GM06990 (cell line): ENCODE measurements at regions not wholly inside any gene's neighbourhood (a gene's known extent, or its start where the extent isn't known, plus 50 kb on each side); places are given as distances from the start of the nearest gene placed in this dataset.

ENCODE experiments used
- DNase-seq: peaks from one replicate; pipeline ENCODE4 v3.0.0-alpha.2; 2011; ENCODE audit not compliant: insufficient read length; ENCODE audit errors: extremely low read depth
- H3K27me3 ChIP-seq: replicated peaks from 2 replicates; pipeline ENCODE4 v1.6.0; 2011; ENCODE audit warnings: low read length; ENCODE audit not compliant: control insufficient read depth, insufficient read depth
- H3K36me3 ChIP-seq: 2 replicates; pipeline ENCODE4 v1.5.1; 2011; ENCODE audit warnings: low read length; ENCODE audit not compliant: control insufficient read depth, insufficient read depth
- H3K4me3 ChIP-seq: replicated peaks from 2 replicates; pipeline ENCODE4 v1.5.1; 2011; ENCODE audit warnings: low read depth, mild to moderate bottlenecking, control low read depth, low read length
- TF ChIP-seq, protein P1 (sequence below): IDR thresholded peaks from 2 replicates; pipeline ENCODE4 v1.5.1; 2011; ENCODE audit warnings: low read length, control low read depth, mild to moderate bottlenecking, inconsistent platforms; ENCODE audit not compliant: insufficient read depth, poor library complexity, severe bottlenecking

DNA sequence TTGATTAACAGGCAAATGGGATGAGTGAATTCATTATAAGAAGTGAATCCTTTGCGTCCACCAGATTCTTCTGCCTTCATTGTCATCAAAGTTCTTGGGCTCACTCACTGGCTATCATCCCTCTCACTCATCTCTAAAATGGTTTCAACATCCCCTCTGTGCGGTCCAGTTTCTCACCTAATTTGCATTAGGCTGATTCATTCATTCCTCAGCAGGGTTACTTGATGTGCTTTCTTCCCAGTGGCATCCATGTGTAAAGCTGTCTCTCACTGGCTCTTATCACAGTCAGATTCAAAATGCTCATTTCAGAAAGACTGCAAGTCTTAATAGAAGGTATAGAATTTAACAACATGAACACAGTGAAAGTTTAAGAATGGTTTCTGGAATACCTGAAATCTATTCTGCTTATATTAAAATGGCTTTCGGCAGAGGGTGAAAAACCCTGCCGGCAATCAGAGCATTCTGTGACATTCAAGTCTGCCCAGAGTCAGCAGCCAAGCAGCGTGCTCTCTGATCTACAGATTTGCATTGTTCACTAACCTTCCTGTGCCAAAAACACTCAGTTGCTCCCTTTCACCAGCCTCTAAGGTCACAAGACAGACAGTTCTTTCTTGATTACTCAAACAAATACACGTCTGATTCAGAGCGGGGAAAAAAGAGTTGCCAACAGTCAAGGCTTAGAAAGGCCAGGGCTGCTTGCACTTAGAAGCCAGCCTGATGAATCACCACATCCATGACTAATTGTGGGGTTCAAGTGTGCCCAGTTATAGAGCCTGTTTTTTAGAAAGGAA is 106.7 kb downstream of the TES start:
- peak; percentile 53 for DNase-seq
- TF ChIP-seq, protein P1, sequence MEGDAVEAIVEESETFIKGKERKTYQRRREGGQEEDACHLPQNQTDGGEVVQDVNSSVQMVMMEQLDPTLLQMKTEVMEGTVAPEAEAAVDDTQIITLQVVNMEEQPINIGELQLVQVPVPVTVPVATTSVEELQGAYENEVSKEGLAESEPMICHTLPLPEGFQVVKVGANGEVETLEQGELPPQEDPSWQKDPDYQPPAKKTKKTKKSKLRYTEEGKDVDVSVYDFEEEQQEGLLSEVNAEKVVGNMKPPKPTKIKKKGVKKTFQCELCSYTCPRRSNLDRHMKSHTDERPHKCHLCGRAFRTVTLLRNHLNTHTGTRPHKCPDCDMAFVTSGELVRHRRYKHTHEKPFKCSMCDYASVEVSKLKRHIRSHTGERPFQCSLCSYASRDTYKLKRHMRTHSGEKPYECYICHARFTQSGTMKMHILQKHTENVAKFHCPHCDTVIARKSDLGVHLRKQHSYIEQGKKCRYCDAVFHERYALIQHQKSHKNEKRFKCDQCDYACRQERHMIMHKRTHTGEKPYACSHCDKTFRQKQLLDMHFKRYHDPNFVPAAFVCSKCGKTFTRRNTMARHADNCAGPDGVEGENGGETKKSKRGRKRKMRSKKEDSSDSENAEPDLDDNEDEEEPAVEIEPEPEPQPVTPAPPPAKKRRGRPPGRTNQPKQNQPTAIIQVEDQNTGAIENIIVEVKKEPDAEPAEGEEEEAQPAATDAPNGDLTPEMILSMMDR, result no peak
- Histone ChIP-seq H3K36me3 (no peaks in the 10 kb centered on the region), H3K27me3 (no peaks in the 10 kb centered on the region), H3K4me3 (no peak overlapping the region; the same call in 1 of the 2 replicates)

DNA sequence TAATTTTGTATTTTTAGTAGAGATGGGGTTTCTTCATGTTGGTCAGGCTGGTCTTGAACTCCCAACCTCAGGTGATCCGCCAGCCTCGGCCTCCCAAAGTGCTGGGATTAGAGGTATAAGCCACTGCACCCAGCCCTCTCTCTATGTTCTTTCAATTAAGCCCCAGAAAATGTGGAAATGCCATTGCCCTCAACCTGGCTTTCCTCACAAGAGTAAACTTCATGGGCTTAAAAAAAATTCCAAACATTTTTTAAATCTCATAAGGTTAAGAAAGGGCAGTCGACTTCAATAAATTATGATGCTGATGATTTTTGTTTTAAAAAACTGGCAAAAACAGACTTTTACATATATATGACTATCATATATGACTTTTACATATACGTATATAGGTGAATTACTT is 107.6 kb downstream of the TES start:
- no peaks in the 10 kb centered on the region for H3K27me3 ChIP-seq
- no peak overlapping the region for H3K4me3 ChIP-seq
- H3K36me3 ChIP-seq, result no peaks in the 10 kb centered on the region
- DNase-seq, result no peak
- TF ChIP-seq, protein P1, result no peak

DNA sequence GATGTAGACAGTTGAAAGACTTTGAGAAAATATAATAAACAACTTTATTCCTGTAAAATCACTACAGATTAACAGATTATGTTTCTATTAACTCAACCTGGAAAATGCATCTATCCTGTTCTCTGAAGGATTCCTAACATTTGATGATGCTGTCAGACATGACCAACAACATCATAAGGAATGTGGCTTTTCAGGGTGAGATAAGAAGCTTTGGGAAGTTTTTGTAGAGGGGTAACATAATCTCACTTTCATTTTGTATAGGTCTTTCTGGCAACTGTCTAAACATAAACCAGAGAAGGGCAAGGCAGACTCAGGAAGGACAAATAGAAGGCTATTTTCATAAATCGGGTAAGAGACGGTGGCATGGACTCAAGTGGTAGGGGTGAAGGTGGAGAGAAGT is 112.2 kb downstream of the TES start:
- TF ChIP-seq, protein P1, result no peak
- H3K4me3 ChIP-seq, result no peak overlapping the region
- H3K27me3 ChIP-seq, result no peaks in the 10 kb centered on the region
- H3K36me3 ChIP-seq, result no peaks in the 10 kb centered on the region
- DNase-seq, result no peak

DNA sequence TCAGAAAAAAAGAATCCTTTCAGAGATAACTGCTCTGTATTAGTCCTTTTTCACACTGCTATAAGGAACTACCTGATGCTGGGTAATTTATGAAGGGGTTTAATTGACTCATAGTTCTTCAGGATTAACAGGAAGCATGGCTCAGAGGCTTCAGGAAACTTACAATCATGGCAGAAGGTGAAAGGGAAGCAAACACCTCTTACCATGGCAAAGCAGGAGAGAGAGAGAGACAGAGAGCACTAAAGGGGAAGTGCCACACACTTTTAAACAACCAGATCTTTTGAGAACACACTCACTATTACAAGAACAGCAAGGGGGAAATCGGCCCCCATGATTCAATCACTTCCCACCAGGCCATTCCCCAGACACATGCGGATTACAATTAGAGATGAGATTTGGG is 114.2 kb downstream of the TES start:
- no peak for DNase-seq
- H3K36me3 ChIP-seq, result no peaks in the 10 kb centered on the region
- H3K27me3 ChIP-seq, result no peaks in the 10 kb centered on the region
- TF ChIP-seq, protein P1, result no peak
- no peak overlapping the region for H3K4me3 ChIP-seq

DNA sequence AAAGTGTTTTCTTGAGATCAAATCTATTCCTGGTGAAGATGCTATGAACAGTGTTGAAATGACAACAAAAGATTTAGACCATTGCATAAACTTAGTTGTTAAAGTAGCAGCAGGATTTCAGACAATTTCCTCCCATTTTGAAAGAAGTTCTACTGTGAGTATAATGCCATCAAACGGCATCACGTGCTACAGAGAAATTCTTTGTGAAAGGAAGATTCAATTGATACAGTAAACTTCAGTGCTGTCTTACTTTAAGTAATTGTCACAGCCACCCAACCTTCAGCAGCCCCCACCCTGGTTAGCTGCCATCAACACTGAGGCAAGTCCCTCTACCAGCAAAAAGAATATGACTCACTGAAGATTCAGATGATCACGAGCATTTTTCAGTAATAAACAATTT is 115.2 kb downstream of the TES start:
- no peaks in the 10 kb centered on the region for H3K36me3 ChIP-seq
- DNase-seq, result no peak
- TF ChIP-seq, protein P1, result no peak

More for the DNA sequence above, 115.2 kb downstream of the TES start:
- H3K27me3 ChIP-seq, result no peaks in the 10 kb centered on the region
- no peak overlapping the region for H3K4me3 ChIP-seq
